HEK293T (cell line): ENCODE measurements at regions not wholly inside any gene's neighbourhood (a gene's known extent, or its start where the extent isn't known, plus 50 kb on each side); places are given as distances from the start of the nearest gene placed in this dataset.

Experiments used
- CTCF ChIA-PET: fragments of 350-600 bp; formaldehyde crosslinking; extraction: SDS; loops from one replicate; lab custom pipeline; 2021; ENCODE audit warnings: antibody characterized with exemption, inconsistent platforms; lab: Yijun Ruan, JAX
- POLR2A ChIA-PET: fragments of 350-600 bp; formaldehyde crosslinking; extraction: SDS; loops from one replicate; lab custom pipeline; 2020; ENCODE audit warnings: antibody characterized with exemption, inconsistent platforms; lab: Yijun Ruan, JAX
- DNase-seq: peaks from one replicate; pipeline ENCODE4 v3.0.0; 2012; ENCODE audit warnings: mixed read lengths; ENCODE audit errors: extremely low spot score
- ARNT ChIP-seq: fragments of 450-650 bp; IDR thresholded peaks from 2 replicates; pipeline ENCODE4 v1.6.1; 2017; ENCODE audit warnings: mild to moderate bottlenecking
- BHLHE40 ChIP-seq: fragments of 450-650 bp; IDR thresholded peaks from 2 replicates; pipeline ENCODE4 v1.6.1; 2016; ENCODE audit warnings: mild to moderate bottlenecking, moderate library complexity, borderline replicate concordance
- CTBP1 ChIP-seq: fragments of 450-650 bp; IDR thresholded peaks from 2 replicates; pipeline ENCODE4 v1.6.1; 2016; ENCODE audit warnings: borderline replicate concordance
- ELF4 ChIP-seq: fragments of 450-650 bp; IDR thresholded peaks from 2 replicates; pipeline ENCODE4 v1.6.1; 2017; ENCODE audit warnings: antibody characterized with exemption
- FOXA1 ChIP-seq: fragments of 450-650 bp; IDR thresholded peaks from 2 replicates; pipeline ENCODE4 v1.6.1; 2016; ENCODE audit warnings: mild to moderate bottlenecking
- FOXK2 ChIP-seq: fragments of 450-650 bp; IDR thresholded peaks from 2 replicates; pipeline ENCODE4 v1.6.1; 2016; ENCODE audit warnings: mild to moderate bottlenecking
- FOXM1 ChIP-seq: fragments of 450-650 bp; IDR thresholded peaks from 2 replicates; pipeline ENCODE4 v1.6.1; 2017; ENCODE audit warnings: mild to moderate bottlenecking, borderline replicate concordance
- HDGF ChIP-seq: fragments of 450-650 bp; IDR thresholded peaks from 2 replicates; pipeline ENCODE4 v1.6.1; 2017; ENCODE audit warnings: antibody characterized with exemption, borderline replicate concordance
- L3MBTL2 ChIP-seq: fragments of 450-650 bp; conservative IDR thresholded peaks from 2 replicates; pipeline ENCODE4 v1.6.1; 2016; ENCODE audit warnings: mild to moderate bottlenecking
- LEF1 ChIP-seq: fragments of 450-650 bp; IDR thresholded peaks from 2 replicates; pipeline ENCODE4 v1.6.1; 2017; ENCODE audit warnings: mild to moderate bottlenecking, borderline replicate concordance
- NFRKB ChIP-seq: fragments of 450-650 bp; IDR thresholded peaks from 2 replicates; pipeline ENCODE4 v1.6.1; 2016; ENCODE audit warnings: mild to moderate bottlenecking, moderate library complexity
- PKNOX1 ChIP-seq: fragments of 450-650 bp; IDR thresholded peaks from 2 replicates; pipeline ENCODE4 v1.6.1; 2016
- SP1 ChIP-seq: fragments of 450-650 bp; IDR thresholded peaks from 2 replicates; pipeline ENCODE4 v1.6.1; 2017
- SUZ12 ChIP-seq: fragments of 450-650 bp; IDR thresholded peaks from 2 replicates; pipeline ENCODE4 v1.6.1; 2016; ENCODE audit warnings: mild to moderate bottlenecking
- TARDBP ChIP-seq: fragments of 450-650 bp; IDR thresholded peaks from 2 replicates; pipeline ENCODE4 v1.6.1; 2016
- ZNF384 ChIP-seq: fragments of 450-650 bp; IDR thresholded peaks from 2 replicates; pipeline ENCODE4 v1.6.1; 2016

GRCh38 chr7:25954395-25954794, 197.6 kb upstream of the NFE2L3 start:
- no peak for TF ChIP-seq HDGF
- no peak for TF ChIP-seq SP1
- no peak for TF ChIP-seq FOXM1
- TF ChIP-seq FOXK2 = no peak
- TF ChIP-seq L3MBTL2 = no peak
- TF ChIP-seq ZNF384 = no peak
- no peak for TF ChIP-seq TARDBP
- TF ChIP-seq CTBP1 = no peak
- no peak for TF ChIP-seq SUZ12
- no peak for TF ChIP-seq BHLHE40
- no peak for TF ChIP-seq ELF4
- no peak for TF ChIP-seq ARNT
- TF ChIP-seq PKNOX1 = no peak
- TF ChIP-seq NFRKB = no peak
- no peak for TF ChIP-seq LEF1
- no peak for TF ChIP-seq FOXA1
- CTCF ChIA-PET = no interaction called here
- no peak for DNase-seq
- POLR2A ChIA-PET = no interaction called here

GRCh38 chr7:25959168-25959734, 192.7 kb upstream of the NFE2L3 start:
- TF ChIP-seq CTBP1 = no peak
- TF ChIP-seq BHLHE40 = no peak
- TF ChIP-seq SUZ12 = no peak
- no peak for TF ChIP-seq PKNOX1
- TF ChIP-seq L3MBTL2 = no peak
- no peak for TF ChIP-seq TARDBP
- TF ChIP-seq FOXA1 = no peak
- TF ChIP-seq ARNT = no peak
- no peak for TF ChIP-seq SP1
- no peak for TF ChIP-seq ELF4
- TF ChIP-seq HDGF = no peak
- no peak for TF ChIP-seq NFRKB
- no peak for TF ChIP-seq LEF1
- no peak for TF ChIP-seq FOXK2
- no peak for TF ChIP-seq FOXM1
- no peak for TF ChIP-seq ZNF384
- POLR2A ChIA-PET = interaction anchor here (1.7 kb wide), 1 partner anchor 12 kb away, joined by 4 read pairs; no protein-coding TSS in a partner anchor
- no peak for DNase-seq
- CTCF ChIA-PET = no interaction called here

- DNase-seq = no peak
- CTCF ChIA-PET = no interaction called here
- POLR2A ChIA-PET = no interaction called here
- TF ChIP-seq HDGF (no peak), FOXK2 (no peak), FOXA1 (no peak), L3MBTL2 (no peak), FOXM1 (no peak)
Observed at GRCh38 chr7:25963733-25964132, 188.3 kb upstream of the NFE2L3 start.

DNA sequence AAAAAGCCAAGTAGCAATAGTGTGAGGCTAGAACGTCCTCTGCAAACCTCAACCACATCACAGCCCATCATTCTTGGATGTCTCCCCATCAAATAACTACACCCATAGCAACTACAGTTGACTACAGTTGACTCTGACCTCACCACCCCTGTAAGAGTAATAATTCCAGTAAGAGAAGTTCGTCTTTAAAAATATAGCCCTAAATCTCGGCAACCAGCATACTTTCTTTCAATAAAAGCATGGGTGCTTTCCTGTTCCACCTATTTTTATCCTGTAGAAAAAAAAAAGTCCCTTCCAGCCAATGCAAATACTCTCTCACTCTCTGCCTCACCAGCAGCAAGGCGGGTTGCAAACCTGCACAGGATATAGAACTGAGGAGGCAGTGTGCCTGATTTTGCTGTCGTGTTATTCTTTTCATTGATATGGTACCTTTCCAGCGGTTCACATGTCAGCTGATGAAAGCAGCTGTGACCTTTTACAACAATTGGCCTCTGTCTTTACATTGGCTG, 187.5 kb upstream of the NFE2L3 start:
- DNase-seq = no peak
- TF ChIP-seq NFRKB = no peak
- TF ChIP-seq SP1 = no peak
- no peak for TF ChIP-seq FOXK2
- no peak for TF ChIP-seq CTBP1
- no peak for TF ChIP-seq HDGF
- TF ChIP-seq L3MBTL2 = no peak
- TF ChIP-seq ARNT = no peak
- TF ChIP-seq SUZ12 = no peak
- TF ChIP-seq FOXA1 = no peak
- TF ChIP-seq LEF1 = no peak
- POLR2A ChIA-PET = no interaction called here
- CTCF ChIA-PET = no interaction called here

DNA sequence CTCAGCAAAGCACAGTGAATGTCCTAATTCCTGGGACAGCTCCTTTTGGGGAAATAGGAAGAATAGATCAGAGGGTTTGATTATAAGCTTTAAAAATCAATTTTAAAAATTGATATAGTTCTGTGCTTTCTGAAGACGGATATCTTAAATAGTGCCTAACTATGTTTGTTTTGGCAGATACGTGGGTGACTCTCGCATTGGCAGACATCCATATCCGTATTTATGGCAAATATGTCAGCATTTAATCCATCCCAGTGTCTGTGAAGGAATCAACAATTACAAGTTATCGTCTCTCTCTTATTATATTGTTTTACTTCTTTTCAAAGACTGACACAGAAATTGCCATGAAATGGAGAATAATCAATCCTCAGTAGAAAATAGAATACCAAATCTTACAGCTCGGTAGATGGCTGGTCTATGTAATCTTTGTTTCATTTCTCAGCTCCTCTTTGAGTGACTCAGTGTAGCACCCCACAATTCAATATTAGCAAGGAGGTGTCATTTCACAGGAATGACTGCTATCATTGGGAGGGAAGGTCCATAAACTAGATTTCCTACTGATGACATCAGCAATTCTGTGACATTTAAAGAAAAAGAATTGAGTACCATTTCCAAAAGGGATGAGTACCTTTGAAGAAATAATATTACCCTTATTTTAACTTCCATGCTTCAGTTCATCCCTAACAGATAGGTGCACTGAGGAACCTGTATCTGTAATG, 186.4 kb upstream of the NFE2L3 start:
- no peak for DNase-seq
- ChIA-PET POLR2A (no interaction called here), CTCF (no interaction called here)
- TF ChIP-seq SP1 = no peak
- no peak for TF ChIP-seq TARDBP
- no peak for TF ChIP-seq CTBP1
- TF ChIP-seq FOXA1 = no peak
- no peak for TF ChIP-seq ZNF384
- TF ChIP-seq PKNOX1 = no peak
- no peak for TF ChIP-seq NFRKB
- no peak for TF ChIP-seq HDGF
- TF ChIP-seq ELF4 = no peak
- no peak for TF ChIP-seq LEF1
- no peak for TF ChIP-seq FOXK2
- TF ChIP-seq L3MBTL2 = no peak

- ChIA-PET POLR2A (no interaction called here), CTCF (no interaction called here)
- DNase-seq = no peak
- TF ChIP-seq FOXK2 = no peak
- TF ChIP-seq HDGF = no peak
- no peak for TF ChIP-seq SUZ12
- TF ChIP-seq FOXM1 = no peak
- no peak for TF ChIP-seq SP1
- TF ChIP-seq ARNT = no peak
- no peak for TF ChIP-seq LEF1
- no peak for TF ChIP-seq ELF4
- TF ChIP-seq L3MBTL2 = no peak
- no peak for TF ChIP-seq PKNOX1
Observed at GRCh38 chr7:25966469-25966868, 185.5 kb upstream of the NFE2L3 start.
